ENCODE measurements at regions not wholly inside any gene's neighbourhood (a gene's known extent, or its start where the extent isn't known, plus 50 kb on each side); places are given as distances from the start of the nearest gene placed in this dataset.
"Not testable (repeated sequence)": the region's sequence is repeated elsewhere in the genome, so short reads cannot be mapped to it uniquely, and the experiment has no call there.

DNA sequence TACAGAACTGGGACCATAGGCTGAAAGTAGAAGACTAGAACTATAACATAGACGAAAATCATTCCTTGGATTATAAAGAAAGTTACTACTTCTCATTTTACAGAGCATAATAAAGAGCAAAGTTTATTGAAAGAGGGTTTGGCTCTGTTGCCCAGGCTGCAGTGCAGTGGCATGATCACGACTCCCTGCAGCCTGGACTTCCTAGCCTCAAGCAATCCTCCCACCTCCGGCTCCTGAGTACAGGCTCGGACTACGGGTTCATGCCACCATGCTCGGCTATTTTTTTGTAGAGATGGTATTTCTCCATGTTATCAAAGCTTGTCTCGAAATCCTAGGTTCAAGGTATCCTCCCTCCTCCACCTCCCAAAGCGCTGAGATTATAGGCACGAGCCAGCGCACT, 190.1 kb upstream of the FOXG1 start:
- no peak for DNase-seq

DNA sequence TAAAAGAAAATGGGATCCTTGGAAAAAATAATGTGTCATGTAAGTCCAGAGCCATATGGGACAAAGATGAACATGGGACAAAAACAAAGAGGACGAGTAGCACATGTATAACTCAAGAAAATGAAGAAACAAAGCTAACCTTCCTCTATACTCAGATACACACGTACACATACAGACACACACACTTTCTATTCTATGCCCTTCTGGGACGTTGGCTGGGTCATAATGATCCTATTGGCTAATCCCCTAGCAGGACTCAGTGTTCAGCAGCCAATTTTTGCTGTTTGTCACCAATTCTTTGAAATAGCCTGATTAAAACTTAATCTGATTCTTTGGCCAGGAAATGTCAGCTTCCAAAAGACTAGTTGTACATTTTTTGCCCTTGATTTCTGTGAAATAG, 189.4 kb upstream of the FOXG1 start:
- DNase-seq = no peak

DNA sequence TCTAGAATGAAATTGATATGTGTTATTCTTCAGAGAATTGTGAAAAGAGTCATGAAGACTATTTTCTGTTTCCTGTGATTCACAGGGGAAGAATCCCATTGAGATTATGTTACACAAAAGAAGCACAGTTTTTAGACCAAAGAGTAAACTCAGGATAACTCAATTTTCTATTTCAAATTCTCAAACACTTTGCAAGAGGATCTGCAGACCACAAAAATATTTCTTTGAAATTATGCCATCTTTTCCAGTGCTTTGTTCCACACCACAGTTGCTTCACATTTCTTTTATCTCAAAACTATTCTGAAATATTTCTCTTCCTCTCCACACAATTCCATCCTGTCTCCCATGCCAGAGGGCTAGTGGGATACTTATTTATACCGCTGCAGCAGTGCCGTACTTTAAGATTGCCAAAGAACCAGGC, 188.9 kb upstream of the FOXG1 start:
- DNase-seq = no peak

DNA sequence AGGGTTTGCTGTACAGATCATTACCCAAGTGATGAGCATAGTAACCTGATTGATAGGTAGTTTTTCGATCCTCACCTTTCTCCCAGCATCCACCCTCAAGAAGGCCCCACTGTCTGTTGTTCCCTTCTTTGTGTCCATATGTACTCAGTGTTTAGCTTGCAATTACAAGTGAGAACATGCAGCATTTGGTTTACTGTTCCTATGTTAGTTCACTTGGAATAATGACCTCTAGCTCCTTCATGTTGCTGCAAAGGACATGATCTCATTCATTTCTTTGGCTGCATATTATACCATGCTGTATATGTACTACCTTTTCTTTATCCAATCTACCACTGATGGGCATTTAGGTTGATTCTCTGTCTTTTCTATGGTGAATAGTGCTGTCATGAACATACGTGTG, 181.6 kb upstream of the FOXG1 start:
- DNase-seq = no peak

DNA sequence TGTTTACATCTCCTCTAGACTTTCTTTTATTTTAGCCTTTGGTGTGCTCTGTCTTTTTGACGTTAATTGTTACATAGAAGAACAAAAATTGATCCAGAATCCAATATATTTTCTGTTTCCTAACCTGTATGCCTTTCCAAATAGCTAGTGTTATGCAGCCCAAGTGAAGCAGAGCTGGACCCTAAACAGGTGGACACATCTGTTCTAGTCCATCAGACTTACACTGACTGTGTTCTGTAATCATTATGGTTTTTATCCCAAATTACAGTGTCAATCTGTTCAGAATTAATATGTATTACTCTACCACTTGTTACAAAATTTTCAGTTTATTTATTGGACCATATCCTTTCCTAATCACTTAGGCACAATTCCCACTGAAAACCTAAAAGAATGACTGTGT, 176.8 kb upstream of the FOXG1 start:
- DNase-seq = no peak

DNA sequence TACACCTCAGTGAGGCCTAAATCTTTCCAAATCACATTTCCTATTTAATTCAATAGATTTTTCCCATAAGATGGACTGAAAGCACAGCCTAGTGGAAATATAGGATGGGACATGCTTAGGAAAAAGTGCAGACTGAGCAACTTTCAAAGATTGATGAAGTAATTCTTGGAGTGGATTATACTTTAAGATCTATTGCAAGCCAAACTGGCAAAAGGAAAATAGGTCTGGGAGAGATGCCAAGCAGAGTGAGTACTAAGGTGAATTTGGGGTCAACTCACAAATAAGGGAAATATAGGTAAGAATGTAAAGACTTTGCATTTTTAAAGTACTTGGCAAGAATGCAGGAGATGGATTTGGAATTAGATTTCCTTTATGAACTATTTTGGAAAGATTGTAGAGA, 170.2 kb upstream of the FOXG1 start:
- DNase-seq = no peak

DNA sequence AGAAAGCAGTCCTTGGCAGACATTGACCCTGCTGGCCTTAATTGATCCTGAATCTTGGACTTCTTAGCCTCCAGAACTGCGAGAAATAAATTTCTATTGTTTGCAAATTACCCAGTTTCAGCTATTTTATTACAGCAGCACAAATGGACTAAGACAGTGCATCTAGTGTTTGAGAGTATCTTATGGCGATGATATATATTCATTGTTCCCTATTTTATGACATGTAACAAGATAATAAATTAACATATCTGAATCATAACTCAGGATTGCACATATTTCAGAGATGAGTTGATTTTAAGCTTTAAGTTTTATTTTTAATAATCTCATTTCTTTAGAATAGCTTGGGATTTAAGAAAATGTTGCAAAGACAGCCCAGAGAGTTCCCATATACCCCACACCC, 167.4 kb upstream of the FOXG1 start:
- DNase-seq = no peak

DNA sequence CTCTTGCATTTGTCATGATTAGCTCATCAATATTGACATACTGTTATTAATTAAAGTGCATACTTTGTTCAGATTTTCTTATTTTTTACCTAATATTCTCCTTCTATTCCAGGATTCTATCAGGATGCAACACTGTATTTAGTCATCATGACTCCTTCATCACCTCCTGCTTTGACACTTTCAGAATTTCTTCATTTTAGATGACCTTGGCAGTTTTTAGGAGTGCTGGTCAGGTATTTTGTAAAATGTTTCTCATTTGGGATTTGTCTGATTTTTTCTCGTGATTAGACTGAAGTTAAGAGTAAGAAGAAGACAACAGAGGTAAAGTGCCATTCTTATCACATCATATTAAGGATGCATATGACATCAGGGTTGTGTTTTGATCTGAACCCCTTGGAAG, 167.0 kb upstream of the FOXG1 start:
- DNase-seq = no peak

DNA sequence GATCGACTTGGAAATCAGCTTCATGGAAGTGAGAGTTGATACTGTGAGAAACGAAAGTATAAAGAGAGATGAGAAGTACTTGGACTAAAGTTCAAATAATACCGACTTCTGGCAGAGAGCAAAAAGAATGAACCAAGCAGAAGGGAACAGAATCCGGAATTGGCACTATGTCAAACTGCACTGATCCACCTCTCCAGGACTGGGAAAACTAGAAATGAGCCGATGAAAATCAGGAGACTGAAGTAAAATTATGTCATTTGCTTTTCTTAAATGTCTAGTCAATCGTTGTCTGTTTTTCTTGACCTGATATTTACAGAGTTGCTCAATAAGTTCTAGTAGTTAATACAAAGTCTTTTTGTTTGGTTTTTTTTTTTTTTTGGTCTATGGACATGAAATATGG, 163.0 kb upstream of the FOXG1 start:
- no peak for DNase-seq

DNA sequence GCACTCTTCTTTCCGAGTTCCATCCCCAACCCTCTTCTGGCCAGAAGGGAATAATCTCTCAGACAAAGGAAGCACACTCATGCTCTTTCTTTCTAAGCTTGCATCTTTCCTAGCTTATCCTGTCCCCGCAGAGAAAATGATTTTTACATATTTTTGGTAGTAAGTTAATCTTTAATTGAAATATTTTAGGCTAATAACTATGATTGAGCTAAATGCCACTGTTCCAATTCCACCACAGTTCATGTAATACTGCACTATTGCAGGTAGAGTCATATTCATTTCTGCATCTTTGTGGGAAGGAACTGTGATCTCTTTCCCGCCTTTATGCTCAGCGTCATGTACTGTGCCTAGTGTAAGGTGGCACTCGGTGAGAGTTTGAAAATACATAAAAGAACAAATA, 158.9 kb upstream of the FOXG1 start:
- no peak for DNase-seq

DNA sequence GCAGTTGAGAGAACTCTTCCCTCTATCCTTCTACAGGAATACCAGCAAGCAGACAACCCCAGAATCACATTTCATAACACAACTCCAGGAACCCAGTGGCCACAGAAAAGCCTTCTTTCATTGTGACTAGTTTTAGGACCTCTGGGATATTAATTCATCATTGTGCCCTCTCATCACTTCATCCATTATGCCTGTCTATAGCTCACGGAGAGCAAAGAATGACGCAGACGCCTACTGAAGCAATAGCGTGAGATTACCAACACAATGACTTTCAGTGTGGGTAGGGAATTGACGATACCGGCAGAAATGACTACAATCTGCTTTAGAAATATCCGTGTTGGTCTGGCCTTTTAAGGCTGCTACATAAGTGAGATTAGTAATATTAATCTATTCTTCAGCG, 158.1 kb upstream of the FOXG1 start:
- no peak for DNase-seq

DNA sequence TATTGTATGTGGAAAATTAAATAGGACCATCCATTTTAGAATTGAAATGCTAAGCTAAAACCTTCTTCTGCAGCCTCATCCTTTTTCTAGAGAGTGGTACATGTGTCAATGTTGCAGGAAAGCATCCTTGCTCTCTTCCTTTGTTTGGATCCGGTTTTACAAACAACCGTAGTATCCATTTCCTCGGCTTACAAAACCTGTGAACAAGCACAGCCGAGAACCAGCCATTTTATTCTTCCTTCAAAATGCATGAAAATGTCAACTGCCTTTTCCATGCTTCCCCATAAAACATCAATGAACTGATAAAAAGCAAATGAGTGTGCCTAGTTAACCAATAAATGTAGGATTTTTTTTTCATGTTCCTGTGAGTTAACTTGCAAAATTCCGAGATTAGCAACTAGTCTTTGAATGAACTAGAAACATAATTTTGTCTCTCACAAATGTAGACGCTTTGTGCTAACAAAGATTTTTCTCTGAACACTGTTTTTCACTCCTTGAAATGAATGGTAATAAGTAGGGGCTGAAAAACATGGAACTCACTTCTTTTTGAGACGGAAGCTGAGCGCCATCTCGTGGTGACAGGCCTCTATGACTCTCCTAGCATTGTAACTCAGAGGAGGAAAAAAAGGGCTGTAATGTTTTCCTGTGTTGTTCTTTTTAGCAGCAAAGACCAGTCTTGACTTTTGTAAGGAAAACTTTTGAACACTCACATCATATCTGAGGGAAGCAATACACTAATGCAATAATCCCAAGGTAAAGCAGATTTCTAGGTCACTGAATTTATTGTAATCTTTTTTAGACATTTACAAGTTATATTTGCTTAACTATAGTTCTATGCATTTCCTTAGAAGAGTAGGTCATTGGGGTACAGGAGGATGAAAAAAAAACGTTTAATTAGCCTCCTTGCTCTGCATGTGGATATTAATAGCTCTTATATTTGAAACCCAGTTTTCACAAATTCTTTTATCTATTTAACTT, 157.4 kb upstream of the FOXG1 start:
- peak; percentile 47 for DNase-seq

DNA sequence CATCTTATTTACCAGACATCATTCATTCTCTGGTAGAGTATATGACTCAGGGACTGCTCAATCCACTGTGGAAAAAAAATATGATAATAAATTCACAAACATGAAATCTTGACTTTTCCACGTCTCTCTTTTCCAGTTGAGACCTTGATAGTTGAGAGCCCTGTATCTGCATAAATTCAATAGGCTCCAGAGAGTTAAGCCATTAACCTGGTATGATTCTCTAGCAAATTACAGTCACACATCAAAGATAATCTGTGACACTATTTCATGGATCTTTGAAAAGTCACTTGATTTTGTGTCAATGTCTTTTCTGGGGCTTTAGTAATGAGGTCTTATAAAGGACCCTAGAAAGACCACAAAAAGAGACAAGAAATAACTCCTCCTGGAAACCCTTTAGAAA, 154.2 kb upstream of the FOXG1 start:
- DNase-seq = no peak

DNA sequence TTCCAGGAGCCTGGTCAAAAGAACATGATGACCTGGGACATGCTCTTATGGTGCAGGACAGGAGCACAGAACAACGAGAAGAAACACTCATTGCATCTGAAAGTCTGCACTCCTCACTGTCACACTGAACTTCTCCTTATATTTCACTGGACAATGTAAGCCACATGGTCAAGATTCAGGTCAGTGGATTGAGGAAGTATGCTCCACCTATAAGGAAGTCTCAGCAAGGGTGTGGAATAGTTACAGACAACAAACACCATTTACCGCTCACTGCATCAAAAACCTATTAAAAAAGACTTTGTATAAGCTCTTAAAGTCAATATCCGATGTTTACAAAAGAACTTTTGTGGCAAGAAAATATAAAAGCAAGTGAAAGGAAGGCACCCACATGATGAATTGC, 153.1 kb upstream of the FOXG1 start:
- no peak for DNase-seq

DNA sequence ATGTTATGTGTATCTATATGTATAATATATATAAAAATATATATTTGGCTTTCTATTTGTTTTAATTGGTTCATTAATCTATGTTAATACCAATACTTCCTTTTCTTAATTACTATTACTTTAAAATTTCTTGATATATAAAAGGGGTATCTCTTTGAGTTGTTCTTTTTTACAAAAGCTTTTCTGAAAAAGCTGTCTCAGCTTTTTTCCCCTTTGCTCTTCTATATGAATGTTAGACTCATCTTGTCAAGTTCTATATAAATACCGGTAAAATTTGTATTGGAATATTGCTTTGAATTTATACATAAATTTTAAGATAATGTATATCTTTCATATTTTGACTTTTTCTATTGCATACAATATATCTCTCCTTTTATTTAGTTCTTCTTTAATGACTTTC, 139.8 kb upstream of the FOXG1 start:
- no peak for DNase-seq

DNA sequence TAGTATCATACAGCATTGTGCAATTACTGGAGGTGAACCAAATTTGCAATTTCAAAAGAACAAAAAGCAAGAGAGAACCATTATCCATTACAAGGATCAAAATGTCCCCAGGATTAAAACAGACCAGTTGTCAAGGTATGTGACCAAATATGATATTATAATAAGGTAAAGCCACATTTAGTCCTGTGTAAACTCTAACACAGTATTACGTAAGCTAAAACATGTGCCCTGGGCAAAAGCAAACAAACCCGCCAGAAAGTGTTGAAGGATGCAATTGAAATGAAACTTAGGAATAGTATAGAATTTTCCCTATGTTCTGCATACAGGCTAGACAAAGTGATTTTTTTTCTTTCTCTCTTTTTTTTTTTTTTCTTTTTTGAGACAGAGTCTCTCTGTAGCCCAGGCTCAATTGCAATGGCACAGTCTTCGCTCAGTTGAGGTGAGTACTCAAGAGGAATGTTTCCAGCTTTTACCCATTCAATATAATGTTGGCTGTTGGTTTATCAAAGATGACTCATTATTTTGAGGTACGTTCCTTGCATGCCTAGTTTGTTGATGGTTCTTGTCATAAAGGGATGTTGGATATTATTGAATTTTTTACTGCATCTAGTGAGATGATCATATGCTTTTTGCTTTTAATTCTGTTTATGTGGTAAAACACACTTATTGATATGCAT, 137.1 kb upstream of the FOXG1 start:
- no peak for DNase-seq

DNA sequence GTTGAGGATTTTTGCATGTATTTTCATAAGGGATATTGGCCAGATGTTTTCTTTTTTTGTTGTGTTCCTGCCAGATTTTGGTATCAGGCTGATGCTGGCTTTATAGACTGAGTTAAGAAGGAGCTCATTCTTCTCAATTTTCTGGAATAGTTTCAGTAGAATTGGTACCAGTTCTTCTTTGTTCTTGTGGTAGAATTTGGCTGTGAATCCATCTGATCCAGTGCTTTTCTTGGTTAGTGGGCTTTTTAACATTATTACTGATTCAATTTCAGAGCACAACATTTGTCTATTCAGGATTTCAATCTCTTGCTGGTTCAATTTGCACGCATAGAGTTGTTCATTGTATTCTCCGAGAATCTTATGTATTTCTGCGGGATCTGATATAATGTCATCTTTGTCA, 136.5 kb upstream of the FOXG1 start:
- no peak for DNase-seq

DNA sequence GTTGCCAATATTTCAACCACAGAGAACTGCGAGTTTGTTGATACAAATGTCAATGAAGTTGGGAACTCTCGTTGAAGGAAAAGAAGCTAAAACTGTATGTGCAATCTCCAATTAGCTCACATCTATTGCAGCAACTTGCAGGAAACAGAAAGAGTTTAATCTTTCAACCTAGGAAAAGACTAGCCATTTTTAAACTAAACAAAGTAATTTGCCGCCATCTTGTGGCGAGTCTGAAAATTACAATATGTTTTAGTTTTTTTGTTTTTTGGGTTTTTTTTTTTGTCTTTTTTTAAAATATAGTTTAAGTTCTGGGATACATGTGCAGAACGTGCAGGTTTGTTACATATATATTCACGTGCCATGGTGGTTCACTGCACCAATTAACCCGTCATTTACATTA, 131.2 kb upstream of the FOXG1 start:
- DNase-seq = no peak

DNA sequence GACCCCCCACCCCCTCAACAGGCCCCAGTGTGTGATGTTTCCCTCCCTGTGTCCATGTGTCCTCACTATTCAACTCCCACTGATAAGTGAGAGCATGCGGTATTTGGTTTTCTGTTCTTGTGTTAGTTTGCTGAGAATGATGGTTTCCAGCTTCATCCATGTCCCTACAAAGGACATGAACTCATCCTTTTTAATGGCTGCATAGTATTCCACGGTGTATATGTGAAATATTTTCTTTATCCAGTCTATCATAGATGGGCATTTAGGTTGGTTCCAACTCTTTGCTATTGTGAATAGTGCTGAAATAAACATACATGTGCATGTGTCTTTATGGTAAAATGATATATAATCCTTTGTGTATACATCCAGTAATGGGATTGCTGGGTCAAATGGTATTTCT, 130.8 kb upstream of the FOXG1 start:
- DNase-seq = not testable (repeated sequence)

DNA sequence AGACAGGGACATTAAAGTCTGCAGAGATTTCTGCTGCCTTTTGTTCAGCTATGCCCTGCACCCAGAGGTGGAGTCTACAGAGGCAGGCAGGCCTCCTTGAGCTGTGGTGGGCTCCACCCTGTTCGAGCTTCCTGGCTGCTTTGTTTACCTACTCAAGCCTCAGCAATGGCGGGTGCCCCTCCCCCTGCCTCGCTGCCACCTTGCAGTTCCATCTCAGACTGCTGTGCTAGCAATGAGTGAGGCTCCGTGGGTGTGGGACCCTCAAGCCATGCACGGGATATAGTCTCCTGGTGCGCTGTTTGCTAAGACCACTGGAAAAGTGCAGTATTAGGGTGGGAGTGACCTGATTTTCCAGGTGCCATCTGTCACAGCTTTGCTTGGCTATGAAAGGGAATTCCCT, 125.4 kb upstream of the FOXG1 start:
- DNase-seq = not testable (repeated sequence)

DNA sequence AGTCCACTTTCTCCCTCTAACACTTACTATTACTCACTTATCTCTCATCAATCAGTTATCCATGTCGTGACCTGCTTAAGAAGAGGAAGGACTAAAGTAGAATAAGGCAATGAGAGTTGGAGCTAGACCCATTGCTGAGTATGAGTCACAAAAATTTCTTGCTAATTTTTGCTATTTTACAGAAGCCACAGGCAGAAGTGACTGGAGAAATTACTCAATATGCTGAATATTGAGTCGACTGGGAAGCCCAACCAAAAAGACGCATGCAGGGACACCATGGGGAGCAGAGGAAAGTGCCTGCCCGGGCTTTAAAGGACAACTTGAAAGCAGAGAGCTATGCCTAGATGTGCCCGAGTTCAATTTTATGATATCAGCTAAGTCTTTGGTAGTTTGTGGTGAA, 115.4 kb upstream of the FOXG1 start:
- no peak for DNase-seq

DNA sequence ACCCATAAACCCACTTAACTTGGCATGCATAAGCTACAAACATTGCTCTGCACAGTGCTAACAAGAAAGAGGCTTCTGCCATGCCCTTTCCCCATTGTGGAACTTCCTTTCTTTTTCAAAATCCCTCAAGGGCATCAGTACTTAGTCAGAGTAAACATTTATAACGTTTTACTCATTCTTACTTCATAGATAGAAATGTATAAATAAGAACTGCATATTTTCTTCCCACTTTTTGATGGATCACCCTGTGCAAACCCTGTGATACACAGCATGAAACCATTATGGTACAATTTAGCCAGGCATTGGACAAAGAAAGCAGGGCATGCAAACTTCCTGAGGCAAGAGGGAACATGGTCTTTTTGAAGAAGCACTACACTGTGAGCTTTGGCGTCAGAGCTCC, 113.8 kb upstream of the FOXG1 start:
- no peak for DNase-seq

DNA sequence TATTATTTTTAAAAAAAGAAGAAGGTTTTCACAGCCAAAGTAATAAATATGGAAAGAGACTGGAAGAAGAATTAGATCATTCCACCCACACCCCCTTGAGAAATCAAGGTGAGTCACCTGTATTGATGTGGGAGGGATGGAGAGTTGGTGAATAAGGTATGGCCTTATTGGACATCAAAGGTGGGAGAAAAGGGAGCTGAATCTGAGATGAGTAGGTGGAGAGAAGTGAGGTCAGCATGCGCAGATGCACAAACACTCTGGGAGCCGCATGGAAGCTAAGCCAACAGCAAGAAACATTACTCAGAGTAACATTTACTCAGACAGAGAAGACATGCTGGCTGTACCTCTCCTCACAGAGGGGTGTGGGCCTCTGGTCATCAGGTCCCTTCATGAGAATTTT, 113.1 kb upstream of the FOXG1 start:
- no peak for DNase-seq

DNA sequence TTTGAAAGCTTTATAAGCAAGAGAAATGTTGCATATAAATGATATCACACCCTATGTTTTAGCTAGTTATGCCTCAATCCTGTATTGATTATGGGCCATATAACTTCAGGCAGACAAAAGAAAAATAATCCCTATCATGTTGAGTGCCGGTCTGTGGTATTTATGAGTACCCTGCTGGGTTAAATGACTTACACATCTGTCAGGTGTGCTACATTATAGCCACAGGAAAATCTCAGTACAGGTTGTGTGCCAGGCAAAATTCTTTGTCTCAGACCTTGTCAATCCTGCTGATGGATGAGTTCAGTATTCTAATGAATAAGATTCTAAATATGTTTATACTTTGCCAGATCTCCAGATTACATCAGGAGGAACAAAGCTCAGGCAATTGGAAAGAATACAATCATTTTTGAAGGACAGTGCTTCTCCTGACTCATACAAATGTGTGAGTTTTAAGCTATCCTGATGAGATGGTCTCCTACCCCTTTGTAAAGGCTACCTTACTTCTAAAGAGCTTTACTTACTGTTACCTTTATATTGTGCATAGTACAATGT, 109.8 kb upstream of the FOXG1 start:
- DNase-seq = no peak
